ENCODE measurements at regions not wholly inside any gene's neighbourhood (a gene's known extent, or its start where the extent isn't known, plus 50 kb on each side); places are given as distances from the start of the nearest gene placed in this dataset.
"Not testable (repeated sequence)": the region's sequence is repeated elsewhere in the genome, so short reads cannot be mapped to it uniquely, and the experiment has no call there.

DNA sequence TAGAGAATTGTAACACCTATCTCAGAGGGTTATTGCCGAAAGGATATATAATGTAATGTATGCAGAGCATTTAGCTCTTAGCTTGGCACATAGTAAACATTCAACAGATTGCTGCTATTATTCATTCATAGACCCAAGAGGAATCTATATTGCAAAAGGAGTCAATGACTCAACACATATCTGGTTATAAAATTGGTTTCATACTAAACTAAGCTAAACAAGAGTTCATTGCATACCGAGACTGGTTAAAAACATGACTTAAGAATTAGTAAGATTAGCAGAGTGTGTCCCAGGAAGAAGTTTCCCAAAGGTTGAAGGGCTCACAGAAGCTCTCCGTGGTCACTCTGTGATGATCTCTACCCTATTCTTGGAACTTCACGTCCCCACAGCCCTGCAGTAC is 339.6 kb upstream of the CCNH start:
- no peak for DNase-seq (ENCODE audit: low read depth in 2 of 2)

DNA sequence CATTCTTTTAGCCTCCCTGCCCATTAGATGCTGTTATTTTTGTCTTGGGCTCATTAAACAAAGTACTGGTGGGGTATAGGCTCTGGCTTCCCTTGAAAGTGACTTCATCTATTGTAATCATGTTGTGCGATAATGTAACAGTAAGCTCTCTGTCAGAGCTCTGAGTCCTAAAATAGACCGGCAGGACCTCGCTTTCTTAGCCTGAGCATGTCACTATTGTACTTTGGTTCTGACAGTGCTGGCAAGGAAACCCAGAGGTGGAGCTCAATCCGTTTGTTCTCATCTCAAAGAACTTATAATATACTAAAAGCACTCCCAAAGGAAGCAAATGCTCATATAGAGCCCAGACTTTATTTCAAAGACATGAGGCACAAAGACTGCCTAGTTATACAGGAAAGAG is 339.1 kb upstream of the CCNH start:
- no peak for DNase-seq (ENCODE audit: low read depth in 2 of 2)

DNA sequence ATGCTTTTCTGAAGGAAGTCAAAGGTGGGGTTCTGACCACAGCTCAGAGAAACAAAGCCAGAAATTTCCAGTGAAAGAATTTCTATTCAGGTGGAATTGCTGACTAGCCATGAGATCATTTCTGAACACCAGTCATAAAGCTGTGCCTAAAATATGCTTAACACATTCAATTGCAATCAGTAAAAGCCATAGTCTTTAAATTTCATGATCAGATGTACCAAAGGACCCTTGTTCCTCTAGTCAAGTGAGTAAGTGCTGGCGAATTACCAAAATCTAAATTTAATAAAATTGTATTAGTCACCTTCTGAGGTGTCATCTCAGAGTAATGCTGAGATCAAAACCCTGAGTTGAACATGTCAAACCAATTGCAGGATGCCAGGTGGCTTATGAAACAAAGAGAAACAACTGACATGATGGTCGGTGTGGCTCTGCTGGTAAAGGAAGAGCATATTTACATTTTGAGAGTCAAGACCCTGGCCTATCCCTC is 334.2 kb upstream of the CCNH start:
- DNase-seq (ENCODE audit: low read depth in 2 of 2) = no peak

DNA sequence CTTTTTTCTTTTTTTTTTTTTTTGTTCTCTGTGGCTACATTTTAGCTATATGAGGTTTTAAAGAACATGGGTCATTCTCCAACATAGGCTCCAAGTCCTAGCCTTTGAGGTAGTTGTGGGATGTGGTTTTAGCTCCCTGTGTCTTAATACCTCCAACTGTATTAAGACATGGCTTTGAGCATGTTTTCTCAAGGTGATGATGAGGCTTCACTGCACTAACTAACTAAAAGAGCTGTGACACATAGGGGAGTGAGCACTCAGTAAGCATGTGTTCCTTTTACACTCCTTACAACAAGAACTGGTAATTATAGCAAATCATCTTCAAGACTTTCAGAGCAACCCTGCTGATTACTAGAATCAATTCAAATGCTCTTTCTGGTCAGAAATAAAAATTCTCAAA is 333.6 kb upstream of the CCNH start:
- no peak for DNase-seq (ENCODE audit: low read depth in 2 of 2)

DNA sequence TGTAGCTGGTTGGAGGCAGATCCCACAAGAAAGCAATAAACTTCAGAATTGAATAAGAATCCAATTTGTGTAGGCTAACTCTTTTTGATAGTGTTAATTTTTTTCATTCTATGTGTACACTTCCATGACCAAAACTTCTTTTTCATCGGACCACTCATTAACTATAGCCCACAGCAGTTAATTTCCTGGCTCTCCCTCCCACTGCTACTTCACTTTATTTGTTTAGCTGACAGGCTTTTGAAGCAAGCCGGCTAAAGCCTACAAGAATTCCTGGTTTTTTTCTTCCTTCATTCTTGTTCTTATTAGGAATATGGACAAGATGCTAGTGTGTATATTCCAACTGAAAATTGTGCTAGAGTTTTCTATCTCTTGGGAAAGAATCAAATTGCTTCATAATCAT is 329.2 kb upstream of the CCNH start:
- no peak for DNase-seq (ENCODE audit: low read depth in 2 of 2)

DNA sequence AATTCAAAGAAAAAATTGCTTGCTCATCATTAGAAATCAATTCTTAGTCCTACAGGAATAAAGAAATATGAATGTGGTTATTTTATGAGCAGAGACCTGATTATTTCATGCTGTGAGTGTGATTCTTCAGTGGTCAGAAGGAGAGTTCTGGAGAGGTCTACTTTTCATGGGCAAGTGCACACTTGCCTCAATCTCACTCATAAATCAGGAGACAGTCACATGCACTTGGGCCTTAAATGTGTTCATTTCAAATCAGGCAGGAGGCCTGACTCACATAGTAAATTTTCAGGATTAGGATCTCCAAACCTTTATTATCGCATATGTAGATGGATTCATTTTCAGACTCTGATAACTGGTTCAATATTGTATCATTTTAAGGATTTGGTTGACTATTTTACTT is 323.2 kb upstream of the CCNH start:
- DNase-seq (ENCODE audit: low read depth in 2 of 2) = no peak

DNA sequence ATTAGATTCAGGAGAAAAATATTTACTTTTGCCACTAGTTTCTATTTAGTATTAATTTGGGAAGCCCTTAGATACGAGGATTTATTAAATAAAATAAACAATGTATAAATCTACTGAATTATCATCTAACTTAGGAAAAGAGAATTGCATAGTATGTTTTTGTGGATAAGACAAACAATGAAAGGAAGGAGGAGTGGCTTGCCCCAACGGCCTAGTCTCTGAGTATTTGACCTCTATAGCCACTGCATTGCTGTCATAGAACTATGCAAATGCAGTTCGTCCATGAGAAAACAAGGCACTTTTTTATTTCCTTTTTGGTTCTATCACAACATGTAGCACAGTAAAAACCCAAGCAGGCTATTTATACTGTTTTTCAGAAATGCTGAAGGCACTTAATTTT is 321.2 kb upstream of the CCNH start:
- no peak for DNase-seq (ENCODE audit: low read depth in 2 of 2)

DNA sequence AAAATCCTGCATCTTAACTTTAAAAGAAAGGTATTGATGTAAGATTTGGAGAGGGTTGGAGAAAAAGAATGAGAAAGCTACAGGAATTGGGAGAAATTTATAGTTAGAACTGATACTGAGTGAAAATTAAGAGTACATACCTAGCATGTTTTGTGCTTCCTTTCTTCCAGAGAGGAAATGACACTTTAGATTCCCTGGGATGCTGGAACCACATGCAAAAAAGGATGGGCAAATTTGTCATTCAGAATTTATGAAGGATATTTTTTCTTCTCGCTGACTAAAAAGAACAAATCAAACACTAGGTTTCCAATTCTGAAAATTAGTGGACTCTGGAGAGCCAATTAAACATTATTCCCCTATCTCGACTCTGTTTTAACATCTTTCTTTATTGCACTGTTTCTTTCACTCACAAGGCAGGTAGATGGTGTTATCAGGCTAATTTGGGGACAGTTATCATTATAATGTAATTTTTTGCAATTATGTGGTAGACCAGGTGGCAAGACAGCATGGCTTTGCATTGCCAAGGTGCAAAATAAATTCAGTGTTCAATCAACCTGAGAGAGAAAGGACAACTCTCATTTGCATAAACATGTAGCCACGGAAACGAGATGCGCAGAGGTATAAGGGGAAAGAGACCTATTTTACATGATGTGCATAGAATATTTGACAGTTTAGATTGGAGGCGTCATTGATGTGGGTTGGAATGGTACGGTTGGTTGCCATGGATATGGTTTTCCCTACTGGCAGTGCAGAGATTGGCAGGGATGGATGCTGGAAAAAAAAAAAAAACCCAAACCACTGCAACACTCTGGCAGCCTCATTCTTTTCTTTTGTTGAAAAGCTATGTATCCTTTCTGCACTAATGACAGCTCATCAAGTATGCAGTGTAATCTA is 320.4 kb upstream of the CCNH start:
- no peak for DNase-seq (ENCODE audit: low read depth in 2 of 2)

DNA sequence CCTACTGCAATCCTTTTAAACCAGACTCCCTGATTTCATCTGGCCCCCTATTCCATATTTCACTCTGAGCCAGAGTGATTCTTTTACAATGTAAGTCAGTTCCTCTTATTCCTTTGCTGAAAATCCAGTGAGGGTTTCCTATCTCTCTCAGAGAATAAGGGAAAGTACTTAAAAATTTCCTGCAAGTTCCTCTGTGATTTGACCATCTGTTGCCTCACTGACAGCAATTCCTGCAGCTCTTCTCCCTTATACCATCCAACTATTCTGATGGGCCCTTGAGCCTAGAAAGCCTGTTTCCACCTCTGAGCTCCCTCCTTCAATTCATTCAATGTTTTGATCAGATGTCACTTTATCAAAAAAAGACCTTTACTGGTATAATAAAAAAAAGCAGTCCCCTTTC is 317.1 kb upstream of the CCNH start:
- DNase-seq (ENCODE audit: low read depth in 2 of 2) = no peak

DNA sequence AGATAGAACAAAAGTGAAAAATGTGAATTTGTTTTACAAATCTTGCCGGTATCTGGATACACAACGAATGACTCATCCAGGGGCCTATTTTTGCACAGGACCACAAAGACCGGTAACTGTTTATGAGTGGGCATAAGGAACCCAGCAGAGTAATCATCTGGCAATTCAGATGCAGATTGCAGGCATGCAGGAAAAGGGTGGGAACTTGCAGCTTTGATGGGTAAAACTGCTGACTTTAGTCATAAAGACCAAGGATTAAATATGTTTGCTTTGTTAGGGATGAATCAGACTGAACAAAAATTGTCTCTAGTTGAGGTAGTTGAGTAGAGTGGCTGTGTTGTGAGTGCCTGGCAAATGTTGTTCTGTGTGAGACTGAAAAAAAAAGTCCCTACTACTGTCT is 309.6 kb upstream of the CCNH start:
- DNase-seq (ENCODE audit: low read depth in 2 of 2) = no peak

DNA sequence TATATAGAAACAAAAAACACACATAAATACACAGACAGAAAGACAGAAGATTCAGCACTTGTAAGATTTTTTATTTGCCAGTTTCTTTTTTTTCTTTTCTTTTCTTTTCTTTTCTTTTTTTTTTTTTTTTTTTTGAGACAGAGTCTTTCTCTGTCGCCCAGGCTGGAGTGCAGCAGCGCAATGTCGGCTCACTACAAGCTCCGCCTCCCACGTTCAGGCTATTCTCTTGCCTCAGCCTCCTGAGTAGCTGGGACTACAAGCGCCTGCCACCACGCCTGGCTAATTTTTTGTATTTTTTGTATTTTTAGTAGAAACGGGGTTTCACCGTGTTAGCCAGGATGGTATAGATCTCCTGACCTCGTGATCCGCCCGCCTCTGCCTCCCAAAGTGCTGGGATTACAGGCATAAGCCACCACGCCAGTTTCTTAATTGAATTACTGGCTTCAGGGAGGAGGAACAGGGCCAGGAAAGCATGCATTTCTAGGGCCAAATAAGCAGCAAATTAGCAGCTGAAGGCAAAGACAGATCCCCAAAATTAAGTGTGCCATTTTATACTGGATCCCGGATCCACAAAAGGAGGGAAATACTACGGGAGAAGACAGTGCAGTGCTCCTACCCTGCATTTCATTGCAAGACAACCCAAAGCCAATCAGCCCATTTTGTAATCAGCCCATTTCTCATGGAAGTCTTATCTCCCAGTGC is 305.6 kb upstream of the CCNH start:
- DNase-seq (ENCODE audit: low read depth in 2 of 2) = not testable (repeated sequence)

DNA sequence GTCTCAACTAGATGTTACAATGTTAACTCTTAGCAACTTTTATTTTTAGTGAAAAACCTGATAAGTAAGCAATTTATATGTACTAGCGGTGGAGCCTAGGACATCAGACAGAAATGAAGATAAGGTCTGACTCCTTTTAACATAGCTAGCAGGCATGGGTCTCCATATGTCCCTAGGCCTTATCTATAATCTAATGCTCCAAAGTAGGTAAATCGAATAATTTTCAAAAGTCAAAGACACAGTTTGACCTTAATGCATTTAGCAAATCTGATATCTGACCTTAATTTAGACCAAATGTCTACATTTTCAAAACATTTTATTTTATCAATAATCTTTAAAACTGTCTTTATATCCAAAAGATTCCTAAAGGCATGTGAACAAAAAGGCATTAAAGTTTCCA is 305.0 kb upstream of the CCNH start:
- DNase-seq (ENCODE audit: low read depth in 2 of 2) = no peak

DNA sequence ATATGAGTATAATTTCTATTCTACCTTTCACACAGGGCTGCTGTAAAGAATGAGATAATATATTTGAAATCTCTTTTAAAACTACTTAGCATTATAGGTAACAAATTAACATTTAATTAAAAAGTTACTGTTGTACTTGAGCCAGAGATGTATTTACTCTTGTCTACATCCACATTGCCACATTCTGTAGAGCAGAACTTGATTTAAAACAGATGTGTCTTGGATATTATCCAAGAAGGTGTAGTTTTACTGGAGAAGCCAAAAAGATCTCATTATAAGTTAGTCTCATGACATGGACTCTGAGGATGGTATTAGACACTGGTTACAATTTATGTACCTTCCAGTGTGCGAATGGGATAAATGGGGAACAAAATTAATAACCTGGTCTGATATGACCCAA is 293.1 kb upstream of the CCNH start:
- no peak for DNase-seq (ENCODE audit: low read depth in 2 of 2)

DNA sequence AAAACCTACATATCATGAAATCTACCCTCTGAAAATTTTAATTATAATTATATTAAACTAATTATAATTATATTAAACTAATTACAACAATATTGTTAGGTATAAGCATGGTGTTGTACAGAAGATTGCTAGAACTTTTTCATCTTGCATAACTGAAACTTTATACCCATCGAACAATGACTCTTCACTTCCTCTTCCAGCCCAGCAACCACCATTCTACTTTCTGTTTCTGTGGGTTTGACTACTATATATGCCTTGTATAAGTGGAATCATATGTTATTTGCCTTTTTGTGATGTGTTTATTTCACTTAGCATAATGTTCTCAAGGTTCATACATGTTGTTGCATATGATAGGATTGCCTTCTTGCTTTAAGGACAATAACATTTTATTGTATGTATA is 274.2 kb upstream of the CCNH start:
- no peak for DNase-seq (ENCODE audit: low read depth in 2 of 2)

DNA sequence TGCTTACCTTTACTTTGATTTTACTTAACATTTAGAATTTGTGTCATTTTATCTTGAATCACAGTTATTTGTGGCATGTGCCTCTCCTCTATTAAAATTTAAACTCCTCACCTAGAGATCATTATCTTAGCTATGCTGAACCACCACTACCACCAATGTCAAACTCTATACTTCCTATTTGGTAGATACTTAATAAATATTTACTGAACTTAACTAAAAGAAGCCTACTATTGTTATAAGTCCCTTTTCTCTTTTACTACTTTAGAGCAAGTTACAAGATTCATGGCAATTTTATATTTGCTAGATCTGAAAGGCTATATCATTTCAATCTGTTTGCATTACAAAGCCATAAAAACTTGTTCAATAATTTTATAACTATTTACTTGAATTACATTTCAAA is 273.3 kb upstream of the CCNH start:
- DNase-seq (ENCODE audit: low read depth in 2 of 2) = no peak

DNA sequence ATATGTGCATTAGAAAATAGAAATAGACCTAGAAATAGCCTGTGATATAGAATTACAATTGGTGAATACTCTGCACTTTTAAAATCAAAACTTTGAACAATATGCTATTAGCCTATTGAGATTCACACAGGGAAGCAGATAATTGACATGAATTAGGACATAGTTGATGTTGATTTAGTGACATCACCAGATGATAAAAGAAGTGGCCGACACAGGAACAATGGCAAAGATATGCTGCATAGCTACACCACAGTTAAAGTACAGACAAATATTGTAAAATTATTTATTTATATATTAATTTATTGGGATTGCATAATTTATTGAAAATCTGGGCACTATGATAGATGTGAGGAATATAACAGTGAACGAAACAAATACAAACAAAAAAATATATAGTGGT is 261.5 kb upstream of the CCNH start:
- DNase-seq (ENCODE audit: low read depth in 2 of 2) = no peak

DNA sequence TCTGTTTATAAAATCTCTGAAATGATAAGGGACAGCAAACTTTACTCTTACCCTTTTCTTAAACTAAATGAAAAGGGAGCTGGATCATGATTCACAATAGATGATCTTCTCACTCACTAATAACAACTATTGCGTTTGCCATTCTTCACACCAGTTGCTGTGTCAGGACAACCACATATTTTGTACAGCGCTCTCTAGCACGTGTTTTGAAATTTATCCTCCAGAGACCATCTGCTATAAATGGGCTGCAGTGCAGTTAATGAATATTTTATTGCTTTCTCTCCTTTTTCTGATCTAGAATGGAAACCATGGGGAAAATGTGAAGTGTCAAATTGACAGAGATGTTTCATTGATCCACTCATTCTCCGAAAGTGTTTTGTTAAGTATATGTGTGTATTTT is 258.4 kb upstream of the CCNH start:
- no peak for DNase-seq (ENCODE audit: low read depth in 2 of 2)

DNA sequence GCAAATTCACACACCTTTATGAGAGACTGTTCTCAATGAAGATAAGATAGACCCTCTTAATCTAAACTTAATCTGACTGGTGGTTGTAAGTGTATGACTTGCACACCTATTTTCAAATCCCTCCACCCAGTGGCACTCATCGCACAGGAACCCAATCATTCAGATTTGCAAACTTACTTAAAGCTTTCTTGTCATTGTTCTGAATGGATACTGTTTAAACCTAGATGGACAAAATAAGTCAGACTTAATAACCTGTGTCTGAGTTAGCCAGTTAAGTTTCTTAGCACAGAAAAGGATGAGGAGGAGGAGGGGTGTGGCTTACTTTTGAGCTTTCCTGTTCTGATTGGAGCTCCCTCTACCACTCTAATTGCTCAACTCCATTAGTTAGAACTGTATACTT is 252.4 kb upstream of the CCNH start:
- no peak for DNase-seq (ENCODE audit: low read depth in 2 of 2)

DNA sequence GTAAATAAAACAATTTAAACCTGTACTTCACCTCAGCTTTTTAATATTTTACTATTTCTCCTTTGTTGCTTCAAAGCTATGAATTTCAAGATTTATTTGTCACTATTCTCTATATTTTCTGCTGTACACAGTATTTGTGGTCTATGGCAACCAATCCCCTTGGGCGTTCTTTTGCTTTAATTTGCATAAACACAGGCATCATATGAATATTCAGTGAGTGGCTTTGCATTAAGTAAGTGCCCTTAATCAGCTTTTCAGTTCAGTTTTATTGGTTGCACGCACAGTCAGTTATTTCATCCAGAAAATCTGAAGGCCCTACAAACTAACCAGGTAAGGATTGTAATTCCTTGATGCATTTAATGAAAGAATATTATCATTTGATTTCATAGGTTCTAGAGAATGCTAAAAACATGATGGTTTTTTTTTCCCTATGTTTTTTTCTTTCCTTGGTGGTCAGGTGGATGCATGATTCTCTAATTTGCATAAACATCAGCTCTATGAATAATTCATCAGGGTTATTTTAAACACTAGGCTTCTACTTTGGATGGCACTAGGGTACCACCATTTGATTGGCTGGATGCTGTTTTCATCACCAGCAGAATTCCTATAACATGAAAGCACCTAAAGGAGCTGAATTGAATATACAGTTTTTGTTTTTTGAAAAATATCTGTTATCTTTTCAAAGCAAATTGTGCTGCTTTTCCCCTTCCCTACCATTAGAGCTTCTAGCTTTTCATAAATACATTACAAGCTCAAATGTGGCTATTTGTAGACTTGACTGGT is 249.2 kb upstream of the CCNH start:
- no peak for DNase-seq (ENCODE audit: low read depth in 2 of 2)

DNA sequence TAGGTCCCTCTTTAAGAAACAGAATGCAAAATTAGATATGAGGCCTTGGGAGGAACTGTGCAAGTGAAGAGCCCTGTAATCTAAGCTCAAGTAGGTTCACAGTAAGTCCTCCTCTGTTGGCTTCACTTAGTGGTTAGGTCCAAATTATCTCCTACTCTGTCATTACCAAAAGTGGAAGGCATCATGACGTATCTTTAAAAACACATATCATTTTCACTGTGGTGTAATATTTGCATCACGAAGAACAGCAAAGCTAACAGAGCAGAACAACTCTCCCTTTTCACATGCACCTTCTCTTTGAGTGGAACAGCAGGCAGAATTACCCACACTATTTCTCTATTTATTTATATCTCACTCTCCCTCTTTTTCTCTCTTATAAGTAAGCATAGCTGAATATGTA is 240.5 kb upstream of the CCNH start:
- no peak for DNase-seq (ENCODE audit: low read depth in 2 of 2)

DNA sequence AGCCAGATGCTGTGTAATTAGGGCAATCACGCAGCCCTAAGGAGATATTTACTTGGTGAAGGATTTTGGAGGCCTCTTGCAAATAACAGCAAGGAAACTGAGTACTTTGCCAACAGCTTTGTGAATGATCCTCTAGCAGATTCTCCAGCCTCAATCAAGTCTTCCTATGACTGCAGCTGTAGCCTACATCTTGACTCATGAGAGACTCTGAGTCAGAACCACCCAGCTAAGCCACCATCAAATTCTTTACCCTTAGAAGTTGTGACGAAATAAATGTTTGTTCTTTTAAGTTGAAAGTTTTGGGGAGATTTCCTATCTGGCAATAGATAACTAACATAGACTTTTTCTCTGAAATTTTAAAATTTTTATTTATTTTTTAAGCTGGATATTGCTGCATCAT is 237.6 kb upstream of the CCNH start:
- no peak for DNase-seq (ENCODE audit: low read depth in 2 of 2)

DNA sequence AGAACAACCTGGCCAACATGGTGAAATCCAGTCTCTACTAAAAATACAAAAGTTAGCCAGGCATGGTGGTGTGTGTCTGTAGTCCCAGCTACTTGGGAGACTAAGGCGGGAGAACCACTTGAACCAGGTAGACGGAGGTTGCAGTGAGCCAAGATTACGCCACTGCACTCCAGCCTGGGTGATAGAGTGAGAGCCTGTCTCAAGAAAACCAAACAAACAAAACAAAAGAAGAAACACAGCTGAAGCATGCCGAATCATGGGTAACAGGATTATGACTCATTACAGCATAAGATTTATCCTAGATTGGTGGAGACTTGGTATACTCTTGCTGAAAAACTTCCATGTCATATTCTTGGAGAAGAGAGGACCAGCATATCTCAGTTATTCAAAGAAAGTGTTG is 236.7 kb upstream of the CCNH start:
- no peak for DNase-seq (ENCODE audit: low read depth in 2 of 2)

DNA sequence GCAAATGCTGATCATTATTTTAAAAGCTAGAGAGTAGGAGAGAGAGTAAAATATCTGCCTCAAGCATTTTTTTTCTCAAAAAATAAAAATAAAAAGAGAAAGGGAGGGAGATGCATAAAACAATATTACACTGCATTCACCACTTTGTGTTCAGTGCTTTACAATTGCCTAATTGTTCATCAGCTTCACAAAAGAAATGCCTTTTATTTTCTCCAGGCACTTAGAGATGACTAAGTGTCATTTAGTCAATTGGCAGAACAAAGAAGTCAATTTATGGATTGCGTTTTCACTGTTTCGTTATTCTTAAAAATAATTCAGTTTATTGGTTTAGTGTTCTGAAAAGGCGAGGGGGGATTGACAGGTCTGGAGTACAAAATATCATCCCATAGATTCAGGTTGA is 232.5 kb upstream of the CCNH start:
- DNase-seq (ENCODE audit: low read depth in 2 of 2) = no peak

Data from stimulated activated CD8-positive, alpha-beta memory T cell treated with anti-CD3 and anti-CD28 coated beads, Interleukin-15, amount 100 ng/mL, for 4 hours (primary cell).